Neural cell (in vitro differentiated cells): ENCODE measurements at regions not wholly inside any gene's neighbourhood (a gene's known extent, or its start where the extent isn't known, plus 50 kb on each side); places are given as distances from the start of the nearest gene placed in this dataset.

Source experiments
- H2AFZ ChIP-seq: fragments of 200-600, 300-800 bp; sonication (generic), shearing (Covaris generic); 2 replicates; pipeline ENCODE4 v1.6.0; 2014; ENCODE audit warnings: low read depth, mild to moderate bottlenecking, antibody characterized with exemption, low read length, moderate library complexity
- H3F3A ChIP-seq: fragments of 200-600 bp; shearing (Covaris generic); 2 replicates; pipeline ENCODE4 v1.6.1; 2016; ENCODE audit warnings: mild to moderate bottlenecking, moderate library complexity, mixed read lengths, antibody characterized with exemption, low read length; ENCODE audit not compliant: insufficient read depth, poor library complexity, severe bottlenecking
- H3K27ac ChIP-seq: fragments of 200-600, 300-800 bp; sonication (generic), shearing (Covaris generic); 2 replicates; pipeline ENCODE4 v1.5.1; 2014; ENCODE audit warnings: mild to moderate bottlenecking, low read length, moderate library complexity
- H3K27me3 ChIP-seq: fragments of 300-800, 200-600 bp; sonication (generic), shearing (Covaris generic); 2 replicates; pipeline ENCODE4 v1.6.0; 2014; ENCODE audit warnings: mild to moderate bottlenecking, low read depth, low read length, moderate library complexity; ENCODE audit not compliant: insufficient read depth
- H3K36me3 ChIP-seq: fragments of 300-800, 200-600 bp; sonication (generic), shearing (Covaris generic); 2 replicates; pipeline ENCODE4 v1.5.1; 2014; ENCODE audit warnings: mild to moderate bottlenecking, antibody characterized with exemption, low read length, moderate library complexity; ENCODE audit not compliant: insufficient read depth
- H3K4me2 ChIP-seq: fragments of 300-800, 200-600 bp; sonication (generic), shearing (Covaris generic); 2 replicates; pipeline ENCODE4 v1.6.0; 2014; ENCODE audit warnings: mild to moderate bottlenecking, low read length
- H3K4me3 ChIP-seq: fragments of 300-800, 200-600 bp; sonication (generic), shearing (Covaris generic); 2 replicates; pipeline ENCODE4 v1.5.1; 2014; ENCODE audit warnings: mild to moderate bottlenecking, low read length, moderate library complexity
- H3K79me2 ChIP-seq: fragments of 200-600 bp; shearing (Covaris generic); replicated peaks from 2 replicates; pipeline ENCODE4 v1.6.0; 2014; ENCODE audit warnings: mild to moderate bottlenecking, low read length, moderate library complexity; ENCODE audit not compliant: insufficient read depth
- H3K9ac ChIP-seq: fragments of 300-800, 200-600 bp; sonication (generic), shearing (Covaris generic); 2 replicates; pipeline ENCODE4 v1.6.1; 2016; ENCODE audit warnings: mild to moderate bottlenecking, low read length, mixed read lengths
- H3K9me2 ChIP-seq: fragments of 200-600 bp; shearing (Covaris generic); 2 replicates; pipeline ENCODE4 v1.6.1; 2016; ENCODE audit warnings: mild to moderate bottlenecking, low read length, mixed read lengths; ENCODE audit not compliant: insufficient read depth
- H3K9me3 ChIP-seq: fragments of 200-600, 300-800 bp; sonication (generic), shearing (Covaris generic); 2 replicates; pipeline ENCODE4 v1.6.1; 2016; ENCODE audit warnings: mild to moderate bottlenecking, mixed run types, low read length, moderate library complexity, mixed read lengths
- H4K20me1 ChIP-seq: fragments of 200-600 bp; shearing (Covaris generic); 2 replicates; pipeline ENCODE4 v1.6.1; 2016; ENCODE audit warnings: mild to moderate bottlenecking, mixed run types; ENCODE audit not compliant: insufficient read depth
- CTCF ChIP-seq: fragments of 450-650 bp; IDR thresholded peaks from 2 replicates; pipeline ENCODE4 v1.5.1; 2014; ENCODE audit warnings: antibody characterized with exemption, mild to moderate bottlenecking, moderate library complexity; ENCODE audit not compliant: poor library complexity, severe bottlenecking
- EP300 ChIP-seq: fragments of 450-650 bp; conservative IDR thresholded peaks from 2 replicates; pipeline ENCODE4 v1.6.1; 2014; ENCODE audit warnings: antibody characterized with exemption, mild to moderate bottlenecking, moderate library complexity; ENCODE audit not compliant: poor library complexity, severe bottlenecking
- EZH2 ChIP-seq: fragments of 200-600, 300-800 bp; shearing (Covaris generic), sonication (generic); IDR thresholded peaks from 2 replicates; pipeline ENCODE4 v1.6.1; 2014; ENCODE audit warnings: antibody characterized with exemption, low read length, borderline replicate concordance, mild to moderate bottlenecking; ENCODE audit not compliant: insufficient read depth, poor library complexity, severe bottlenecking
- MXI1 ChIP-seq: fragments of 450-650 bp; conservative IDR thresholded peaks from 2 replicates; pipeline ENCODE4 v1.6.1; 2014; ENCODE audit warnings: antibody characterized with exemption, mild to moderate bottlenecking; ENCODE audit not compliant: poor library complexity, severe bottlenecking
- POLR2AphosphoS5 ChIP-seq: IDR thresholded peaks from 2 replicates; pipeline ENCODE4 v1.6.1; 2012
- RAD21 ChIP-seq: fragments of 450-650 bp; conservative IDR thresholded peaks from 2 replicates; pipeline ENCODE4 v1.6.1; 2014; ENCODE audit warnings: antibody characterized with exemption, mild to moderate bottlenecking, moderate library complexity
- SMC3 ChIP-seq: fragments of 450-650 bp; conservative IDR thresholded peaks from 2 replicates; pipeline ENCODE4 v1.6.1; 2014; ENCODE audit warnings: antibody characterized with exemption, mild to moderate bottlenecking, moderate library complexity; ENCODE audit not compliant: poor library complexity
- TAF1 ChIP-seq: IDR thresholded peaks from 2 replicates; pipeline ENCODE4 v1.6.1; 2012; ENCODE audit warnings: low read depth
- TF ChIP-seq, protein P1 (sequence below): IDR thresholded peaks from 2 replicates; pipeline ENCODE4 v1.6.1; 2012; ENCODE audit warnings: borderline replicate concordance

GRCh38 chr9:108211411-108211955 lies 644.3 kb downstream of the ACTL7B start:
- H3K9me3 ChIP-seq, result no peaks in the 10 kb centered on the region
- no peaks in the 10 kb centered on the region for H3K36me3 ChIP-seq
- TF ChIP-seq MXI1 (no peak), RAD21 (no peak), EZH2 (no peak)
- H3K4me2 ChIP-seq, result no peak overlapping the region
- H3K9me2 ChIP-seq, result no peaks in the 10 kb centered on the region
- no peak overlapping the region for H3K4me3 ChIP-seq
- H4K20me1 ChIP-seq, result no peaks in the 10 kb centered on the region
- no peak overlapping the region for H3K9ac ChIP-seq
- H3K79me2 ChIP-seq, result no peaks in the 10 kb centered on the region
- H3F3A ChIP-seq, result no peaks in the 10 kb centered on the region
- H3K27me3 ChIP-seq, result no peaks in the 10 kb centered on the region
- H3K27ac ChIP-seq, result no peak overlapping the region
- H2AFZ ChIP-seq, result no peak overlapping the region

GRCh38 chr9:108209132-108209685 lies 646.6 kb downstream of the ACTL7B start:
- no peak overlapping the region for H2AFZ ChIP-seq
- H3K36me3 ChIP-seq, result no peaks in the 10 kb centered on the region
- no peaks in the 10 kb centered on the region for H3F3A ChIP-seq
- H3K79me2 ChIP-seq, result no peaks in the 10 kb centered on the region
- no peaks in the 10 kb centered on the region for H3K27me3 ChIP-seq
- H3K4me2 ChIP-seq, result no peak overlapping the region
- H3K9me2 ChIP-seq, result no peaks in the 10 kb centered on the region
- H3K27ac ChIP-seq, result no peak overlapping the region
- H3K9me3 ChIP-seq, result no peaks in the 10 kb centered on the region
- H3K4me3 ChIP-seq, result no peak overlapping the region
- H4K20me1 ChIP-seq, result no peaks in the 10 kb centered on the region
- TF ChIP-seq, protein P1, sequence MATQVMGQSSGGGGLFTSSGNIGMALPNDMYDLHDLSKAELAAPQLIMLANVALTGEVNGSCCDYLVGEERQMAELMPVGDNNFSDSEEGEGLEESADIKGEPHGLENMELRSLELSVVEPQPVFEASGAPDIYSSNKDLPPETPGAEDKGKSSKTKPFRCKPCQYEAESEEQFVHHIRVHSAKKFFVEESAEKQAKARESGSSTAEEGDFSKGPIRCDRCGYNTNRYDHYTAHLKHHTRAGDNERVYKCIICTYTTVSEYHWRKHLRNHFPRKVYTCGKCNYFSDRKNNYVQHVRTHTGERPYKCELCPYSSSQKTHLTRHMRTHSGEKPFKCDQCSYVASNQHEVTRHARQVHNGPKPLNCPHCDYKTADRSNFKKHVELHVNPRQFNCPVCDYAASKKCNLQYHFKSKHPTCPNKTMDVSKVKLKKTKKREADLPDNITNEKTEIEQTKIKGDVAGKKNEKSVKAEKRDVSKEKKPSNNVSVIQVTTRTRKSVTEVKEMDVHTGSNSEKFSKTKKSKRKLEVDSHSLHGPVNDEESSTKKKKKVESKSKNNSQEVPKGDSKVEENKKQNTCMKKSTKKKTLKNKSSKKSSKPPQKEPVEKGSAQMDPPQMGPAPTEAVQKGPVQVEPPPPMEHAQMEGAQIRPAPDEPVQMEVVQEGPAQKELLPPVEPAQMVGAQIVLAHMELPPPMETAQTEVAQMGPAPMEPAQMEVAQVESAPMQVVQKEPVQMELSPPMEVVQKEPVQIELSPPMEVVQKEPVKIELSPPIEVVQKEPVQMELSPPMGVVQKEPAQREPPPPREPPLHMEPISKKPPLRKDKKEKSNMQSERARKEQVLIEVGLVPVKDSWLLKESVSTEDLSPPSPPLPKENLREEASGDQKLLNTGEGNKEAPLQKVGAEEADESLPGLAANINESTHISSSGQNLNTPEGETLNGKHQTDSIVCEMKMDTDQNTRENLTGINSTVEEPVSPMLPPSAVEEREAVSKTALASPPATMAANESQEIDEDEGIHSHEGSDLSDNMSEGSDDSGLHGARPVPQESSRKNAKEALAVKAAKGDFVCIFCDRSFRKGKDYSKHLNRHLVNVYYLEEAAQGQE, result no peak
- no peak for TF ChIP-seq SMC3
- TF ChIP-seq RAD21, result no peak
- no peak for TF ChIP-seq POLR2AphosphoS5
- TF ChIP-seq MXI1, result no peak
- no peak for TF ChIP-seq TAF1
- no peak for TF ChIP-seq EZH2
- no peak for TF ChIP-seq CTCF
- TF ChIP-seq EP300, result no peak
- no peak overlapping the region for H3K9ac ChIP-seq
